ENCODE measurements at regions not wholly inside any gene's neighbourhood (a gene's known extent, or its start where the extent isn't known, plus 50 kb on each side); places are given as distances from the start of the nearest gene placed in this dataset.
"Not testable (repeated sequence)": the region's sequence is repeated elsewhere in the genome, so short reads cannot be mapped to it uniquely, and the experiment has no call there.

- TF ChIP-seq REST (IDR thresholded peaks at IDR 0.05) (no peak), FOXA1 (IDR thresholded peaks at IDR 0.05) (no peak)
Measured at GRCh38 chr6:9025228-9025627, 589.9 kb upstream of the SLC35B3 start (continued).

- H3K27ac ChIP-seq (ENCODE audit: low read depth in 1 of 2, low read length in 2 of 2); H3K9ac ChIP-seq (ENCODE audit: low read depth in 1 of 2, low read length in 2 of 2); H3K4me1 ChIP-seq (ENCODE audit: control insufficient read depth in 4 of 4, insufficient read depth in 4 of 4, low read length in 3 of 4); H3K27me3 ChIP-seq (ENCODE audit: control insufficient read depth in 4 of 4, insufficient read depth in 4 of 4, low read length in 3 of 4); H3K4me3 ChIP-seq (ENCODE audit: low read depth in 1 of 3, low read length in 3 of 3); H3K36me3 ChIP-seq (ENCODE audit: control insufficient read depth in 4 of 4, insufficient read depth in 3 of 4, low read depth in 1 of 4, low read length in 3 of 4); DNase-seq (ENCODE audit: low spot score); H3K9me3 ChIP-seq (ENCODE audit: control insufficient read depth in 4 of 4, low read length in 3 of 4): not testable (repeated sequence)
- 89% methylated on average over 38 of the region's 38 CpGs for WGBS
Measured at GRCh38 chr6:9024246-9024645, 588.9 kb upstream of the SLC35B3 start.

- WGBS = 76% methylated on average over 4 of the region's 4 CpGs
- H3K9ac ChIP-seq (ENCODE audit: low read depth in 1 of 2, low read length in 2 of 2) = no peak overlapping the region
Measured at GRCh38 chr6:9020001-9020400, 584.7 kb upstream of the SLC35B3 start.

More at GRCh38 chr6:9020001-9020400, 584.7 kb upstream of the SLC35B3 start:
- Histone ChIP-seq H3K9me3 (ENCODE audit: control insufficient read depth in 4 of 4, low read length in 3 of 4) (no peaks in the 10 kb centered on the region), H3K27ac (ENCODE audit: low read depth in 1 of 2, low read length in 2 of 2) (no peak overlapping the region), H3K27me3 (ENCODE audit: control insufficient read depth in 4 of 4, insufficient read depth in 4 of 4, low read length in 3 of 4) (no peaks in the 10 kb centered on the region), H3K4me1 (ENCODE audit: control insufficient read depth in 4 of 4, insufficient read depth in 4 of 4, low read length in 3 of 4) (no peaks in the 10 kb centered on the region), H3K36me3 (ENCODE audit: control insufficient read depth in 4 of 4, insufficient read depth in 3 of 4, low read depth in 1 of 4, low read length in 3 of 4) (no peaks in the 10 kb centered on the region), H3K4me3 (ENCODE audit: low read depth in 1 of 3, low read length in 3 of 3) (no peak overlapping the region)
- TF ChIP-seq YY1 (IDR thresholded peaks at IDR 0.05) (no peak), TAF1 (conservative IDR thresholded peaks at IDR 0.05) (no peak), REST (IDR thresholded peaks at IDR 0.05) (no peak), CTCF (IDR thresholded peaks at IDR 0.05; ENCODE audit: low read depth, low read length, missing input control) (no peak), ZBTB33 (IDR thresholded peaks at IDR 0.05) (no peak), EGR1 (IDR thresholded peaks at IDR 0.05; ENCODE audit: low read depth in 2 of 2) (no peak), SP1 (IDR thresholded peaks at IDR 0.05) (no peak), RXRA (IDR thresholded peaks at IDR 0.05) (no peak), RAD21 (IDR thresholded peaks at IDR 0.05) (no peak), FOXA2 (IDR thresholded peaks at IDR 0.05) (no peak)
- no peak for DNase-seq (ENCODE audit: low spot score)

Data from liver (tissue), 8 donors.